SU-DHL-6 (cell line): ENCODE measurements at regions not wholly inside any gene's neighbourhood (a gene's known extent, or its start where the extent isn't known, plus 50 kb on each side); places are given as distances from the start of the nearest gene placed in this dataset.

Source experiments
- H2AFZ ChIP-seq: fragments of 200-600 bp; sonication (generic); 2 replicates; pipeline ENCODE4 v1.6.1; 2014; ENCODE audit warnings: low read depth, mild to moderate bottlenecking, moderate library complexity, mixed read lengths, antibody characterized with exemption, low read length; ENCODE audit not compliant: severe bottlenecking
- H3F3A ChIP-seq: fragments of 200-600 bp; shearing (Covaris generic); 2 replicates; pipeline ENCODE4 v1.6.0; 2016; ENCODE audit warnings: antibody characterized with exemption, mild to moderate bottlenecking; ENCODE audit not compliant: insufficient read depth
- H3K27ac ChIP-seq: fragments of 200-600 bp; sonication (generic); 2 replicates; pipeline ENCODE4 v1.5.1; 2016; ENCODE audit warnings: low read depth, mild to moderate bottlenecking, low read length, moderate library complexity, mixed read lengths
- H3K27me3 ChIP-seq: fragments of 200-600 bp; sonication (generic), shearing (Covaris generic); 2 replicates; pipeline ENCODE4 v1.6.0; 2014; ENCODE audit warnings: mild to moderate bottlenecking, low read length
- H3K36me3 ChIP-seq: fragments of 200-600 bp; sonication (generic); 2 replicates; pipeline ENCODE4 v1.6.1; 2014; ENCODE audit warnings: mild to moderate bottlenecking, low read length, mixed read lengths
- H3K4me2 ChIP-seq: fragments of 300-600, 200-600 bp; shearing (Covaris generic), sonication (generic); 2 replicates; pipeline ENCODE4 v1.6.0; 2014; ENCODE audit warnings: low read length, low read depth, mild to moderate bottlenecking; ENCODE audit not compliant: poor library complexity, severe bottlenecking
- H3K4me3 ChIP-seq: fragments of 200-600 bp; sonication (generic); 2 replicates; pipeline ENCODE4 v1.5.1; 2014; ENCODE audit warnings: antibody characterized with exemption, low read length, mild to moderate bottlenecking, mixed read lengths; ENCODE audit not compliant: insufficient read depth, poor library complexity, severe bottlenecking
- H3K79me2 ChIP-seq: fragments of 200-600 bp; sonication (generic); 2 replicates; pipeline ENCODE4 v1.6.1; 2014; ENCODE audit warnings: mild to moderate bottlenecking, low read length, moderate library complexity; ENCODE audit not compliant: insufficient read depth
- H3K9ac ChIP-seq: fragments of 200-600 bp; sonication (generic); 2 replicates; pipeline ENCODE4 v1.7.0; 2014; ENCODE audit warnings: mild to moderate bottlenecking, low read length
- H3K9me2 ChIP-seq: fragments of 200-600 bp; sonication (generic); replicated peaks from 2 replicates; pipeline ENCODE4 v1.6.1; 2014; ENCODE audit warnings: low read length; ENCODE audit not compliant: insufficient read depth
- H3K9me3 ChIP-seq: fragments of 200-600 bp; sonication (generic); 2 replicates; pipeline ENCODE4 v1.6.1; 2014; ENCODE audit warnings: low read length, mixed read lengths; ENCODE audit not compliant: insufficient read depth
- H4K20me1 ChIP-seq: fragments of 200-600 bp; sonication (generic); 2 replicates; pipeline ENCODE4 v1.6.1; 2014; ENCODE audit warnings: low read depth, mild to moderate bottlenecking, antibody characterized with exemption, low read length, moderate library complexity, mixed read lengths
- EZH2phosphoT487 ChIP-seq: fragments of 200-600 bp; sonication (generic), shearing (Covaris generic); conservative IDR thresholded peaks from 2 replicates; pipeline ENCODE4 v1.6.1; 2018; ENCODE audit warnings: mild to moderate bottlenecking, antibody characterized with exemption, low read length, moderate library complexity, mixed read lengths
- TF ChIP-seq, protein P1 (sequence below): fragments of 200-600 bp; sonication (generic); IDR thresholded peaks from one replicate; pipeline ENCODE4 v1.5.1; 2017; ENCODE audit warnings: antibody characterized with exemption, mild to moderate bottlenecking, low read length, moderate library complexity; ENCODE audit not compliant: insufficient read depth, poor library complexity, severe bottlenecking

GRCh38 chr4:89358935-89359638, 51.5 kb upstream of the GPRIN3 start:
- H3K4me3 ChIP-seq = no peak overlapping the region
- H3K27ac ChIP-seq = no peak overlapping the region

DNA sequence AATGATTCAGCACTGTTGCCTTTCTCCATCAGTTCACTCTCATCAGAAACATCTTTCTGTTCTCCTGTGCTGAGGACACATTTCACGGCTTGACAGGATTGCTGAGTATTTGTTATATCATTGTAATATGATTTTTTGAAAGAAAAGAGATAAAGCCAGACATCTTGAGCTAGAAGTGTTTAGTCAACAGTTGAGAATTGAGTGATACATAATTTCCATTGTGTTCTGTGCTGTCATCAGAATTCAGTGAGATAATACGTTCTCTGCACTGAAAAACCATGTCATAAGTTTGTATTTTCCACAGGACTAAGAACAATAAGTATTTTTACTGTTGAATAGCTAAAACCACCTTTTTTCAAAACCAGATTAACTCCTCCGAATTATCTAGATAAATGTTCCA, 50.2 kb upstream of the GPRIN3 start:
- Histone ChIP-seq H3K4me2 (no peak overlapping the region), H2AFZ (no peak overlapping the region), H3K9me3 (no peaks in the 10 kb centered on the region), H3K27me3 (no peaks in the 10 kb centered on the region), H3K4me3 (no peak overlapping the region), H3K9me2 (no peaks in the 10 kb centered on the region), H3K36me3 (no peaks in the 10 kb centered on the region), H3K9ac (no peak overlapping the region), H4K20me1 (no peaks in the 10 kb centered on the region), H3F3A (no peaks in the 10 kb centered on the region), H3K27ac (no peak overlapping the region), H3K79me2 (no peaks in the 10 kb centered on the region)
- TF ChIP-seq EZH2phosphoT487 = no peak
- TF ChIP-seq, protein P1, sequence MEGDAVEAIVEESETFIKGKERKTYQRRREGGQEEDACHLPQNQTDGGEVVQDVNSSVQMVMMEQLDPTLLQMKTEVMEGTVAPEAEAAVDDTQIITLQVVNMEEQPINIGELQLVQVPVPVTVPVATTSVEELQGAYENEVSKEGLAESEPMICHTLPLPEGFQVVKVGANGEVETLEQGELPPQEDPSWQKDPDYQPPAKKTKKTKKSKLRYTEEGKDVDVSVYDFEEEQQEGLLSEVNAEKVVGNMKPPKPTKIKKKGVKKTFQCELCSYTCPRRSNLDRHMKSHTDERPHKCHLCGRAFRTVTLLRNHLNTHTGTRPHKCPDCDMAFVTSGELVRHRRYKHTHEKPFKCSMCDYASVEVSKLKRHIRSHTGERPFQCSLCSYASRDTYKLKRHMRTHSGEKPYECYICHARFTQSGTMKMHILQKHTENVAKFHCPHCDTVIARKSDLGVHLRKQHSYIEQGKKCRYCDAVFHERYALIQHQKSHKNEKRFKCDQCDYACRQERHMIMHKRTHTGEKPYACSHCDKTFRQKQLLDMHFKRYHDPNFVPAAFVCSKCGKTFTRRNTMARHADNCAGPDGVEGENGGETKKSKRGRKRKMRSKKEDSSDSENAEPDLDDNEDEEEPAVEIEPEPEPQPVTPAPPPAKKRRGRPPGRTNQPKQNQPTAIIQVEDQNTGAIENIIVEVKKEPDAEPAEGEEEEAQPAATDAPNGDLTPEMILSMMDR = no peak

More at GRCh38 chr4:89358935-89359638, 51.5 kb upstream of the GPRIN3 start:
- Histone ChIP-seq H3K9me3 (no peaks in the 10 kb centered on the region), H2AFZ (no peak overlapping the region), H3K79me2 (no peaks in the 10 kb centered on the region), H3F3A (no peaks in the 10 kb centered on the region), H3K4me2 (no peak overlapping the region), H3K9me2 (no peaks in the 10 kb centered on the region), H3K27me3 (no peaks in the 10 kb centered on the region), H3K9ac (no peak overlapping the region), H4K20me1 (no peaks in the 10 kb centered on the region), H3K36me3 (no peaks in the 10 kb centered on the region)
- no peak for TF ChIP-seq EZH2phosphoT487
- TF ChIP-seq, protein P1 = no peak
